ENCODE measurements at regions not wholly inside any gene's neighbourhood (a gene's known extent, or its start where the extent isn't known, plus 50 kb on each side); places are given as distances from the start of the nearest gene placed in this dataset.
A peak's percentile ranks its signal among the peaks of the same experiment; 100 is the strongest.
"Not testable (repeated sequence)": the region's sequence is repeated elsewhere in the genome, so short reads cannot be mapped to it uniquely, and the experiment has no call there.

GRCh38 chr6:167219967-167220512 lies 62.3 kb upstream of the GPR31 start:
- POLR2A ChIA-PET: no interaction called here

GRCh38 chr6:167221400-167222201 lies 63.8 kb upstream of the GPR31 start:
- Histone ChIP-seq H3K4me3 (ENCODE audit: control insufficient read depth in 1 of 7, extremely low read depth in 1 of 7, insufficient read depth in 4 of 7, low read depth in 2 of 7, low read length in 6 of 7) (no peak overlapping the region), H3K4me1 (ENCODE audit: control extremely low read depth in 1 of 4, control insufficient read depth in 4 of 4, insufficient read depth in 4 of 4, low read length in 3 of 4) (no peaks in the 10 kb centered on the region), H3K9me3 (ENCODE audit: control extremely low read depth in 1 of 5, control insufficient read depth in 4 of 5, insufficient read depth in 2 of 5, low read depth in 1 of 5, low read length in 4 of 5) (no peaks in the 10 kb centered on the region), H3K27me3 (replicated peaks in 2 of 5; ENCODE audit: control insufficient read depth in 4 of 5, insufficient read depth in 5 of 5, low read length in 4 of 5) (peaks cover 0 to 13% (median 6%) of the 10 kb centered on the region in 5 experiments), H3K36me3 (ENCODE audit: control insufficient read depth in 4 of 4, insufficient read depth in 4 of 4, low read length in 3 of 4) (no peaks in the 10 kb centered on the region), H3K27ac (ENCODE audit: insufficient read depth in 1 of 2, low read depth in 1 of 2, low read length in 2 of 2, poor library complexity in 1 of 2, severe bottlenecking in 2 of 2) (no peak overlapping the region)
- POLR2A ChIA-PET: no interaction called here
- 92% methylated on average over 15 of the region's 19 CpGs for WGBS (ENCODE audit: insufficient coverage)
- DNase-seq: no peak
- CTCF ChIA-PET: interaction anchor here (1.2 kb wide), 1 partner anchor 70 kb away, joined by 3 read pairs; the partner anchor contains the start of gene UNC93A

More at GRCh38 chr6:167219967-167220512, 62.3 kb upstream of the GPR31 start:
- no peaks in the 10 kb centered on the region for H3K9me3 ChIP-seq (ENCODE audit: control extremely low read depth in 1 of 5, control insufficient read depth in 4 of 5, insufficient read depth in 2 of 5, low read depth in 1 of 5, low read length in 4 of 5)
- 89% methylated on average over 10 of the region's 19 CpGs for WGBS (ENCODE audit: insufficient coverage)
- no peaks in the 10 kb centered on the region for H3K36me3 ChIP-seq (ENCODE audit: control insufficient read depth in 4 of 4, insufficient read depth in 4 of 4, low read length in 3 of 4)
- CTCF ChIA-PET: interaction anchor here (0.7 to 1.6 kb wide), 3 partner anchors 9 to 131 kb away, joined by 3 read pairs; no protein-coding TSS in a partner anchor
- no peak overlapping the region for H3K27ac ChIP-seq (ENCODE audit: insufficient read depth in 1 of 2, low read depth in 1 of 2, low read length in 2 of 2, poor library complexity in 1 of 2, severe bottlenecking in 2 of 2)
- H3K27me3 ChIP-seq (replicated peaks in 2 of 5; ENCODE audit: control insufficient read depth in 4 of 5, insufficient read depth in 5 of 5, low read length in 4 of 5): peaks cover 0 to 3% (median 0%) of the 10 kb centered on the region in 5 experiments
- DNase-seq: no peak
- no peaks in the 10 kb centered on the region for H3K4me1 ChIP-seq (ENCODE audit: control extremely low read depth in 1 of 4, control insufficient read depth in 4 of 4, insufficient read depth in 4 of 4, low read length in 3 of 4)
- H3K4me3 ChIP-seq (ENCODE audit: control insufficient read depth in 1 of 7, extremely low read depth in 1 of 7, insufficient read depth in 4 of 7, low read depth in 2 of 7, low read length in 6 of 7): no peak overlapping the region

GRCh38 chr6:167225566-167226382 lies 65.3 kb upstream of the UNC93A start:
- H3K36me3 ChIP-seq (ENCODE audit: control insufficient read depth in 4 of 4, insufficient read depth in 4 of 4, low read length in 3 of 4); H3K27ac ChIP-seq (ENCODE audit: insufficient read depth in 1 of 2, low read depth in 1 of 2, low read length in 2 of 2, poor library complexity in 1 of 2, severe bottlenecking in 2 of 2); H3K4me1 ChIP-seq (ENCODE audit: control extremely low read depth in 1 of 4, control insufficient read depth in 4 of 4, insufficient read depth in 4 of 4, low read length in 3 of 4); CTCF ChIA-PET; POLR2A ChIA-PET; H3K9me3 ChIP-seq (ENCODE audit: control extremely low read depth in 1 of 5, control insufficient read depth in 4 of 5, insufficient read depth in 2 of 5, low read depth in 1 of 5, low read length in 4 of 5); H3K4me3 ChIP-seq (ENCODE audit: control insufficient read depth in 1 of 7, extremely low read depth in 1 of 7, insufficient read depth in 4 of 7, low read depth in 2 of 7, low read length in 6 of 7): not testable (repeated sequence)
- no CpG with 5 or more reads among the region's 13 CpGs for WGBS (ENCODE audit: insufficient coverage)
- H3K27me3 ChIP-seq (replicated peaks in 2 of 5; ENCODE audit: control insufficient read depth in 4 of 5, insufficient read depth in 5 of 5, low read length in 4 of 5): peaks cover 4 to 49% (median 15%) of the 10 kb centered on the region in 5 experiments
- DNase-seq: peak in 2 of 3 donors; percentile 15 to 21

- no peaks in the 10 kb centered on the region for H3K36me3 ChIP-seq (ENCODE audit: control insufficient read depth in 4 of 4, insufficient read depth in 4 of 4, low read length in 3 of 4)
- H3K27me3 ChIP-seq (replicated peaks in 2 of 5; ENCODE audit: control insufficient read depth in 4 of 5, insufficient read depth in 5 of 5, low read length in 4 of 5): peaks cover 4 to 49% (median 15%) of the 10 kb centered on the region in 5 experiments
- no peaks in the 10 kb centered on the region for H3K9me3 ChIP-seq (ENCODE audit: control extremely low read depth in 1 of 5, control insufficient read depth in 4 of 5, insufficient read depth in 2 of 5, low read depth in 1 of 5, low read length in 4 of 5)
- ChIA-PET CTCF (no interaction called here), POLR2A (no interaction called here)
- no peaks in the 10 kb centered on the region for H3K4me1 ChIP-seq (ENCODE audit: control extremely low read depth in 1 of 4, control insufficient read depth in 4 of 4, insufficient read depth in 4 of 4, low read length in 3 of 4)
- no peak overlapping the region for H3K27ac ChIP-seq (ENCODE audit: insufficient read depth in 1 of 2, low read depth in 1 of 2, low read length in 2 of 2, poor library complexity in 1 of 2, severe bottlenecking in 2 of 2)
- DNase-seq: no peak
- H3K4me3 ChIP-seq (ENCODE audit: control insufficient read depth in 1 of 7, extremely low read depth in 1 of 7, insufficient read depth in 4 of 7, low read depth in 2 of 7, low read length in 6 of 7): no peak overlapping the region
- no CpG with 5 or more reads among the region's 3 CpGs for WGBS (ENCODE audit: insufficient coverage)
Measured at GRCh38 chr6:167226383-167226685, 64.8 kb upstream of the UNC93A start.

- Histone ChIP-seq H3K4me1 (ENCODE audit: control extremely low read depth in 1 of 4, control insufficient read depth in 4 of 4, insufficient read depth in 4 of 4, low read length in 3 of 4) (no peaks in the 10 kb centered on the region), H3K4me3 (ENCODE audit: control insufficient read depth in 1 of 7, extremely low read depth in 1 of 7, insufficient read depth in 4 of 7, low read depth in 2 of 7, low read length in 6 of 7) (no peak overlapping the region), H3K9me3 (ENCODE audit: control extremely low read depth in 1 of 5, control insufficient read depth in 4 of 5, insufficient read depth in 2 of 5, low read depth in 1 of 5, low read length in 4 of 5) (no peaks in the 10 kb centered on the region), H3K27me3 (replicated peaks in 2 of 5; ENCODE audit: control insufficient read depth in 4 of 5, insufficient read depth in 5 of 5, low read length in 4 of 5) (peaks cover 4 to 49% (median 15%) of the 10 kb centered on the region in 5 experiments), H3K27ac (ENCODE audit: insufficient read depth in 1 of 2, low read depth in 1 of 2, low read length in 2 of 2, poor library complexity in 1 of 2, severe bottlenecking in 2 of 2) (no peak overlapping the region), H3K36me3 (ENCODE audit: control insufficient read depth in 4 of 4, insufficient read depth in 4 of 4, low read length in 3 of 4) (no peaks in the 10 kb centered on the region)
- CTCF ChIA-PET: no interaction called here
- POLR2A ChIA-PET: no interaction called here
- DNase-seq: no peak
- WGBS (ENCODE audit: insufficient coverage): 82% methylated on average over 4 of the region's 9 CpGs
Measured at GRCh38 chr6:167226791-167227190, 64.3 kb upstream of the UNC93A start.

GRCh38 chr6:167227984-167228383 lies 63.1 kb upstream of the UNC93A start:
- POLR2A ChIA-PET: no interaction called here
- WGBS (ENCODE audit: insufficient coverage): 87% methylated on average over 6 of the region's 7 CpGs

GRCh38 chr6:167229586-167229985 lies 61.5 kb upstream of the UNC93A start:
- Histone ChIP-seq H3K36me3 (ENCODE audit: control insufficient read depth in 4 of 4, insufficient read depth in 4 of 4, low read length in 3 of 4) (no peaks in the 10 kb centered on the region), H3K27me3 (replicated peaks in 2 of 5; ENCODE audit: control insufficient read depth in 4 of 5, insufficient read depth in 5 of 5, low read length in 4 of 5) (peaks cover 6 to 61% (median 17%) of the 10 kb centered on the region in 5 experiments), H3K4me3 (ENCODE audit: control insufficient read depth in 1 of 7, extremely low read depth in 1 of 7, insufficient read depth in 4 of 7, low read depth in 2 of 7, low read length in 6 of 7) (no peak overlapping the region), H3K27ac (ENCODE audit: insufficient read depth in 1 of 2, low read depth in 1 of 2, low read length in 2 of 2, poor library complexity in 1 of 2, severe bottlenecking in 2 of 2) (no peak overlapping the region), H3K9me3 (ENCODE audit: control extremely low read depth in 1 of 5, control insufficient read depth in 4 of 5, insufficient read depth in 2 of 5, low read depth in 1 of 5, low read length in 4 of 5) (no peaks in the 10 kb centered on the region), H3K4me1 (ENCODE audit: control extremely low read depth in 1 of 4, control insufficient read depth in 4 of 4, insufficient read depth in 4 of 4, low read length in 3 of 4) (no peaks in the 10 kb centered on the region)
- POLR2A ChIA-PET: no interaction called here
- no peak for DNase-seq
- CTCF ChIA-PET: interaction anchor here (1.0 to 2.2 kb wide), 2 partner anchors 62 to 121 kb away, joined by 3 to 7 read pairs; partner anchors contain the start of gene UNC93A
- 91% methylated on average over 4 of the region's 4 CpGs for WGBS (ENCODE audit: insufficient coverage)

More at GRCh38 chr6:167227984-167228383, 63.1 kb upstream of the UNC93A start:
- CTCF ChIA-PET: no interaction called here
- Histone ChIP-seq H3K4me1 (ENCODE audit: control extremely low read depth in 1 of 4, control insufficient read depth in 4 of 4, insufficient read depth in 4 of 4, low read length in 3 of 4) (no peaks in the 10 kb centered on the region), H3K36me3 (ENCODE audit: control insufficient read depth in 4 of 4, insufficient read depth in 4 of 4, low read length in 3 of 4) (no peaks in the 10 kb centered on the region), H3K27me3 (replicated peaks in 2 of 5; ENCODE audit: control insufficient read depth in 4 of 5, insufficient read depth in 5 of 5, low read length in 4 of 5) (peaks cover 5 to 54% (median 16%) of the 10 kb centered on the region in 5 experiments), H3K4me3 (ENCODE audit: control insufficient read depth in 1 of 7, extremely low read depth in 1 of 7, insufficient read depth in 4 of 7, low read depth in 2 of 7, low read length in 6 of 7) (no peak overlapping the region), H3K9me3 (ENCODE audit: control extremely low read depth in 1 of 5, control insufficient read depth in 4 of 5, insufficient read depth in 2 of 5, low read depth in 1 of 5, low read length in 4 of 5) (no peaks in the 10 kb centered on the region), H3K27ac (ENCODE audit: insufficient read depth in 1 of 2, low read depth in 1 of 2, low read length in 2 of 2, poor library complexity in 1 of 2, severe bottlenecking in 2 of 2) (no peak overlapping the region)
- no peak for DNase-seq

Measured in common myeloid progenitor, CD34-positive (primary cell).